ENCODE measurements at regions not wholly inside any gene's neighbourhood (a gene's known extent, or its start where the extent isn't known, plus 50 kb on each side); places are given as distances from the start of the nearest gene placed in this dataset.

- no peaks in the 10 kb centered on the region for H3K36me3 ChIP-seq
- no peak for DNase-seq (ENCODE audit: extremely low spot score)
- no peaks in the 10 kb centered on the region for H3K4me1 ChIP-seq
- H3K9me3 ChIP-seq = no peaks in the 10 kb centered on the region
- WGBS = 21% methylated on average over 1 of the region's 1 CpG
- intact Hi-C loops (cut with DNase I) = no loop called here
- TF ChIP-seq CTCF (IDR thresholded peaks at IDR 0.05) (no peak), EP300 (IDR thresholded peaks at IDR 0.05) (no peak), POLR2AphosphoS5 (IDR thresholded peaks at IDR 0.05) (no peak), POLR2A (IDR thresholded peaks at IDR 0.05; ENCODE audit: low read depth) (no peak)
- H3K27me3 ChIP-seq = no peaks in the 10 kb centered on the region
- H3K27ac ChIP-seq (replicated peaks in 1 of 4) = no peak overlapping the region
- no peak overlapping the region for H3K4me3 ChIP-seq
Observed at GRCh38 chr9:74120061-74120460, 377.1 kb upstream of the RORB start.

- Histone ChIP-seq H3K9me3 (no peaks in the 10 kb centered on the region), H3K27ac (replicated peaks in 1 of 4) (no peak overlapping the region), H3K36me3 (no peaks in the 10 kb centered on the region), H3K27me3 (no peaks in the 10 kb centered on the region), H3K4me1 (no peaks in the 10 kb centered on the region), H3K4me3 (no peak overlapping the region)
- DNase-seq (ENCODE audit: extremely low spot score) = no peak
- TF ChIP-seq POLR2AphosphoS5 (IDR thresholded peaks at IDR 0.05) (no peak), POLR2A (IDR thresholded peaks at IDR 0.05; ENCODE audit: low read depth) (no peak), EP300 (IDR thresholded peaks at IDR 0.05) (no peak), CTCF (IDR thresholded peaks at IDR 0.05) (no peak)
- 78% methylated on average over 4 of the region's 4 CpGs for WGBS
- intact Hi-C loops (cut with DNase I) = no loop called here
Observed at GRCh38 chr9:74120470-74120869, 376.7 kb upstream of the RORB start.

GRCh38 chr9:74122216-74122615 lies 374.9 kb upstream of the RORB start:
- 69% methylated on average over 2 of the region's 2 CpGs for WGBS
- no peak for TF ChIP-seq EP300 (IDR thresholded peaks at IDR 0.05)
- no peak for TF ChIP-seq POLR2AphosphoS5 (IDR thresholded peaks at IDR 0.05)
- TF ChIP-seq POLR2A (IDR thresholded peaks at IDR 0.05; ENCODE audit: low read depth) = no peak
- no peak for TF ChIP-seq CTCF (IDR thresholded peaks at IDR 0.05)
- Histone ChIP-seq H3K4me3 (no peak overlapping the region), H3K27me3 (no peaks in the 10 kb centered on the region), H3K4me1 (no peaks in the 10 kb centered on the region), H3K9me3 (no peaks in the 10 kb centered on the region), H3K36me3 (no peaks in the 10 kb centered on the region), H3K27ac (replicated peaks in 1 of 4) (no peak overlapping the region)
- no peak for DNase-seq (ENCODE audit: extremely low spot score)
- intact Hi-C loops (cut with DNase I) = no loop called here

- H3K4me1 ChIP-seq = no peaks in the 10 kb centered on the region
- H3K36me3 ChIP-seq = no peaks in the 10 kb centered on the region
- TF ChIP-seq CTCF (IDR thresholded peaks at IDR 0.05) = no peak
- no peak for TF ChIP-seq POLR2AphosphoS5 (IDR thresholded peaks at IDR 0.05)
- TF ChIP-seq EP300 (IDR thresholded peaks at IDR 0.05) = no peak
- no peak for TF ChIP-seq POLR2A (IDR thresholded peaks at IDR 0.05; ENCODE audit: low read depth)
- no peak overlapping the region for H3K27ac ChIP-seq (replicated peaks in 1 of 4)
- WGBS = 76% methylated on average over 4 of the region's 4 CpGs
- no peaks in the 10 kb centered on the region for H3K9me3 ChIP-seq
- no peaks in the 10 kb centered on the region for H3K27me3 ChIP-seq
- intact Hi-C loops (cut with DNase I) = no loop called here
- no peak for DNase-seq (ENCODE audit: extremely low spot score)
- no peak overlapping the region for H3K4me3 ChIP-seq
Observed at GRCh38 chr9:74122661-74123060, 374.5 kb upstream of the RORB start.

GRCh38 chr9:74125941-74126340 lies 371.2 kb upstream of the RORB start:
- Histone ChIP-seq H3K4me3 (no peak overlapping the region), H3K9me3 (no peaks in the 10 kb centered on the region), H3K27me3 (no peaks in the 10 kb centered on the region), H3K4me1 (no peaks in the 10 kb centered on the region), H3K36me3 (no peaks in the 10 kb centered on the region), H3K27ac (replicated peaks in 1 of 4) (no peak overlapping the region)
- TF ChIP-seq POLR2AphosphoS5 (IDR thresholded peaks at IDR 0.05) (no peak), CTCF (IDR thresholded peaks at IDR 0.05) (no peak), POLR2A (IDR thresholded peaks at IDR 0.05; ENCODE audit: low read depth) (no peak), EP300 (IDR thresholded peaks at IDR 0.05) (no peak)
- WGBS = 84% methylated on average over 4 of the region's 5 CpGs
- intact Hi-C loops (cut with DNase I) = no loop called here
- no peak for DNase-seq (ENCODE audit: extremely low spot score)

Measured in esophagus muscularis mucosa (tissue), 4 donors.